Right lobe of liver (tissue), 6 donors: ENCODE measurements at regions not wholly inside any gene's neighbourhood (a gene's known extent, or its start where the extent isn't known, plus 50 kb on each side); places are given as distances from the start of the nearest gene placed in this dataset.
"Not testable (repeated sequence)": the region's sequence is repeated elsewhere in the genome, so short reads cannot be mapped to it uniquely, and the experiment has no call there.

Source experiments
- ATAC-seq, 4 donors: fragments of 200-7000 bp; cut with Tn5 transposase; one replicate each; pipeline ENCODE4 v1.9.1; 2020; ENCODE audit warnings: mild to moderate bottlenecking in 4 of 4, moderate library complexity in 4 of 4
- DNase-seq, 3 donors: peaks; one replicate each; pipeline ENCODE4 v3.0.0-alpha.2; 2020
- H3K27ac ChIP-seq, 3 donors: fragments of 200-600 bp; one replicate each; pipeline ENCODE4 v1.8.0; 2022
- H3K27me3 ChIP-seq, 2 donors: fragments of 200-600 bp; one replicate each; pipeline ENCODE4 v1.8.0; 2022
- H3K36me3 ChIP-seq, 4 donors: fragments of 200-600 bp; sonication (generic) in 1 of 4; one replicate each; pipeline versions ENCODE4 v1.5.1 to v1.8.0; 2017 to 2022; ENCODE audit warnings: control low read depth in 1 of 4
- H3K4me1 ChIP-seq, 4 donors: fragments of 200-600 bp; sonication (generic) in 1 of 4; one replicate each; pipeline versions ENCODE4 v1.5.1 to v1.8.0; 2017 to 2022; ENCODE audit warnings: control low read depth in 1 of 4
- H3K4me3 ChIP-seq, 3 donors: fragments of 200-600 bp; one replicate each; pipeline ENCODE4 v1.8.0; 2022
- H3K9me3 ChIP-seq, 4 donors: fragments of 200-600 bp; sonication (generic) in 1 of 4; one replicate each; pipeline versions ENCODE4 v1.5.1 to v1.8.0; 2017 to 2022; ENCODE audit warnings: control low read depth in 1 of 4
- CTCF ChIP-seq, 4 donors: fragments of 200-600 bp in 3 of 4; fragments of 450-650 bp in 1 of 4; IDR thresholded peaks; one replicate each; pipeline versions ENCODE4 v1.5.1 to v1.8.0; 2016 to 2022; ENCODE audit warnings: antibody characterized with exemption in 4 of 4, mild to moderate bottlenecking in 2 of 4
- POLR2A ChIP-seq: fragments of 450-650 bp; IDR thresholded peaks from one replicate; pipeline ENCODE4 v1.6.1; 2017; ENCODE audit warnings: antibody characterized with exemption, mild to moderate bottlenecking
- WGBS: methylation state at CpG from one replicate; pipeline ENCODE4 v1.1.6; 2018; ENCODE audit warnings: low coverage, low lambda C conversion rate; ENCODE audit not compliant: insufficient coverage; ENCODE audit errors: missing lambda C conversion rate; 5-methylcytosine and 5-hydroxymethylcytosine counted together
- intact Hi-C, 2 donors: fragments of 100-400 bp; cut with DNase I; formaldehyde crosslinking; loops; one replicate each; pipeline versions ENCODE4 v1.11.2 to v1.14.1; 2022
- donor health status: DM: no; HTN: yes; CAD: no.
- donor health status: DM: no; HTN: no; CAD: no.
- donor health status: DM: no; HTN: no; CAD: no.
- donor health status: DM: no; HTN: yes; CAD: no.
- donor health status: DM: no; HTN: yes; CAD: no.

GRCh38 chr16:5176505-5176904, 78.9 kb upstream of the EEF2KMT start:
- intact Hi-C loops = no loop called here

GRCh38 chr16:5175266-5175665, 77.7 kb upstream of the EEF2KMT start:
- no peak for DNase-seq
- 43% methylated on average over 4 of the region's 5 CpGs for WGBS
- ATAC-seq = no peak
- H3K36me3 ChIP-seq = no peaks in the 10 kb centered on the region
- TF ChIP-seq POLR2A = no peak
- TF ChIP-seq CTCF (IDR thresholded peaks at IDR 0.05) = no peak
- no peaks in the 10 kb centered on the region for H3K9me3 ChIP-seq
- no peak overlapping the region for H3K4me3 ChIP-seq
- H3K27me3 ChIP-seq = no peaks in the 10 kb centered on the region
- intact Hi-C loops = no loop called here
- H3K27ac ChIP-seq = no peak overlapping the region
- no peaks in the 10 kb centered on the region for H3K4me1 ChIP-seq

More at GRCh38 chr16:5176505-5176904, 78.9 kb upstream of the EEF2KMT start:
- Histone ChIP-seq H3K36me3 (no peaks in the 10 kb centered on the region), H3K9me3 (no peaks in the 10 kb centered on the region), H3K4me1 (no peaks in the 10 kb centered on the region), H3K27me3 (no peaks in the 10 kb centered on the region), H3K4me3 (no peak overlapping the region), H3K27ac (no peak overlapping the region)
- DNase-seq (no peak), ATAC-seq (no peak)
- WGBS = 6% methylated on average over 2 of the region's 4 CpGs
- TF ChIP-seq POLR2A (no peak), CTCF (IDR thresholded peaks at IDR 0.05) (no peak)

- Histone ChIP-seq H3K27me3 (no peaks in the 10 kb centered on the region), H3K4me3 (no peak overlapping the region), H3K9me3 (no peaks in the 10 kb centered on the region), H3K27ac (no peak overlapping the region), H3K4me1 (no peaks in the 10 kb centered on the region), H3K36me3 (no peaks in the 10 kb centered on the region)
- intact Hi-C loops = no loop called here
- ATAC-seq = no peak
- DNase-seq = no peak
- TF ChIP-seq POLR2A = no peak
- no peak for TF ChIP-seq CTCF (IDR thresholded peaks at IDR 0.05)
- WGBS = 6% methylated on average over 6 of the region's 6 CpGs
Measured at GRCh38 chr16:5166486-5166885, 68.9 kb upstream of the EEF2KMT start.

GRCh38 chr16:5165429-5165828, 67.8 kb upstream of the EEF2KMT start:
- H3K4me3 ChIP-seq, DNase-seq, H3K27ac ChIP-seq, H3K9me3 ChIP-seq, H3K4me1 ChIP-seq, intact Hi-C loops, H3K27me3 ChIP-seq, ATAC-seq, H3K36me3 ChIP-seq: not testable (repeated sequence)
- WGBS = 57% methylated on average over 1 of the region's 1 CpG

GRCh38 chr16:5162801-5163200, 65.2 kb upstream of the EEF2KMT start:
- intact Hi-C loops = not testable (repeated sequence)
- WGBS = 91% methylated on average over 5 of the region's 5 CpGs

GRCh38 chr16:5161888-5162287, 64.3 kb upstream of the EEF2KMT start:
- DNase-seq, H3K4me3 ChIP-seq, ATAC-seq, intact Hi-C loops, H3K9me3 ChIP-seq, H3K27ac ChIP-seq, H3K4me1 ChIP-seq, H3K27me3 ChIP-seq, H3K36me3 ChIP-seq: not testable (repeated sequence)
- whole genome bisulfite sequencing = 69% methylated on average over 6 of the region's 6 CpGs

More at GRCh38 chr16:5162801-5163200, 65.2 kb upstream of the EEF2KMT start:
- not testable (repeated sequence) for H3K36me3 ChIP-seq, H3K27me3 ChIP-seq, H3K9me3 ChIP-seq, ATAC-seq, DNase-seq, H3K4me3 ChIP-seq, H3K4me1 ChIP-seq, H3K27ac ChIP-seq

GRCh38 chr16:5160010-5160409, 62.4 kb upstream of the EEF2KMT start:
- H3K4me1 ChIP-seq, DNase-seq, H3K27ac ChIP-seq, intact Hi-C loops, ATAC-seq, H3K9me3 ChIP-seq, H3K27me3 ChIP-seq, H3K4me3 ChIP-seq, H3K36me3 ChIP-seq: not testable (repeated sequence)
- 38% methylated on average over 3 of the region's 4 CpGs for WGBS

- H3K36me3 ChIP-seq, ATAC-seq, H3K27me3 ChIP-seq, DNase-seq, intact Hi-C loops, H3K4me3 ChIP-seq, H3K4me1 ChIP-seq, H3K9me3 ChIP-seq, H3K27ac ChIP-seq: not testable (repeated sequence)
- WGBS = 49% methylated on average over 5 of the region's 5 CpGs
Measured at GRCh38 chr16:5159537-5159936, 61.9 kb upstream of the EEF2KMT start.
